ENCODE measurements at regions not wholly inside any gene's neighbourhood (a gene's known extent, or its start where the extent isn't known, plus 50 kb on each side); places are given as distances from the start of the nearest gene placed in this dataset.

DNA sequence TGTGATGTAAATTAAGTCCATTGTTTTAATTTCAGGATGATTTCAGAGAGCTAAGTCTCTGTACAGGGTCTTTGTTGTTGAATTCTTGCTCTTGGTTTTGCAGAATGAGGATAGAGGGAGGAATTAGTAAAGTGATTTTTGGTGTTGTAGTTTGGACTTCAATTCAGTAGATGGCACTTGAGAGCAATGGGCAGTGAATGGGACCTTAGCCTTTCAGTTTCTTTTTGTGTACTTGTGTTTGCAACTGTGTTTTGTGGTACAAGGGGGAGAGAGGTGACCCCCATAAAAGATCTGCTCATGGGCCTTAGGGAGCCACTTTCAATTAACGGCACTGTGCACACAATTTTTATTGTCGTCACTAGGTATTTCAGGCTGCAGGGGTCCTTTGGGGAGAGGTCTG lies 340.0 kb downstream of the DCAF12L2 start:
- ChIA-PET POLR2A (no interaction called here), CTCF (no interaction called here)
- Histone ChIP-seq H3K9me3 (ENCODE audit: control extremely low read depth in 1 of 5, control insufficient read depth in 4 of 5, insufficient read depth in 2 of 5, low read depth in 1 of 5, low read length in 4 of 5) (peaks cover 0 to 2% (median 0%) of the 10 kb centered on the region in 5 experiments), H3K27me3 (replicated peaks in 2 of 5; ENCODE audit: control insufficient read depth in 4 of 5, insufficient read depth in 5 of 5, low read length in 4 of 5) (no peaks in the 10 kb centered on the region), H3K4me3 (ENCODE audit: control insufficient read depth in 1 of 7, extremely low read depth in 1 of 7, insufficient read depth in 4 of 7, low read depth in 2 of 7, low read length in 6 of 7) (no peak overlapping the region), H3K36me3 (ENCODE audit: control insufficient read depth in 4 of 4, insufficient read depth in 4 of 4, low read length in 3 of 4) (no peaks in the 10 kb centered on the region), H3K4me1 (ENCODE audit: control extremely low read depth in 1 of 4, control insufficient read depth in 4 of 4, insufficient read depth in 4 of 4, low read length in 3 of 4) (no peaks in the 10 kb centered on the region), H3K27ac (ENCODE audit: insufficient read depth in 1 of 2, low read depth in 1 of 2, low read length in 2 of 2, poor library complexity in 1 of 2, severe bottlenecking in 2 of 2) (no peak overlapping the region)
- 71% methylated on average over 1 of the region's 2 CpGs for WGBS (ENCODE audit: insufficient coverage)
- DNase-seq, result no peak

DNA sequence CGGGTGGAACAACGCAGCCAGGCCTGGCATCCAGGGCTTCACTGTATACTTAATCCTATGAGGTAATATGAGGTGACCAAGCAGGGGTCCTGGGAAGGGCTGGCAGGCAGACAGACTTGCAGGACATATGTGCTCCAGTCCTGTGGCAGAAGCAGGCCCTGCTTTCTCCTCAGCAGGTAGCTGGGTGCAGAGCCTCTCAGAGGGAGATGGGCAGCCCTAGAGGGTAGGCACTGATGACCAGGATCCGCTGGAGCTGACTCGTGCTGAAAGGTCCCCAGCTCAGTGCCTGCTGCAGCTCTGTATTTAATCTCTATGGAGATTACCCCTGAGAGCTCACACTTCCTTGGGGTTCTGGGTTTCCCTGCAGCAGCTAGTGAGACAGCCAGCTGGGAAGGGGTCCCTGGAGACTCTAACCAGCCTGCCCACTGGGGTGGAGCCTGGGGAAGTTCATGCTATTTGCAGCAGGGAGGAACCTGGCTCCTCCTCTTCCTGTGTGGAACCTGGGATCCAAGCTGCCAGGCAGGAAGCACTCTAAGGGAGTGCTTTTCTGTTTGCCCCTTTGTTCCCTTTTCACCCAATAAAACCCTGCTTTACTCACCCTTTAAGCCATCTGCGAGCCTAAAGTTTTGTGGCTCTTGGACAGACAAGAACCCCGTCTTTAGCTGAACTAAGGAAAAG lies 339.2 kb downstream of the DCAF12L2 start:
- Histone ChIP-seq H3K4me1 (ENCODE audit: control extremely low read depth in 1 of 4, control insufficient read depth in 4 of 4, insufficient read depth in 4 of 4, low read length in 3 of 4) (no peaks in the 10 kb centered on the region), H3K27me3 (replicated peaks in 2 of 5; ENCODE audit: control insufficient read depth in 4 of 5, insufficient read depth in 5 of 5, low read length in 4 of 5) (no peaks in the 10 kb centered on the region), H3K4me3 (ENCODE audit: control insufficient read depth in 1 of 7, extremely low read depth in 1 of 7, insufficient read depth in 4 of 7, low read depth in 2 of 7, low read length in 6 of 7) (no peak overlapping the region), H3K36me3 (ENCODE audit: control insufficient read depth in 4 of 4, insufficient read depth in 4 of 4, low read length in 3 of 4) (no peaks in the 10 kb centered on the region), H3K9me3 (ENCODE audit: control extremely low read depth in 1 of 5, control insufficient read depth in 4 of 5, insufficient read depth in 2 of 5, low read depth in 1 of 5, low read length in 4 of 5) (peaks cover 0 to 2% (median 0%) of the 10 kb centered on the region in 5 experiments), H3K27ac (ENCODE audit: insufficient read depth in 1 of 2, low read depth in 1 of 2, low read length in 2 of 2, poor library complexity in 1 of 2, severe bottlenecking in 2 of 2) (no peak overlapping the region)
- 84% methylated on average over 6 of the region's 6 CpGs for WGBS (ENCODE audit: insufficient coverage)
- ChIA-PET CTCF (no interaction called here), POLR2A (no interaction called here)
- DNase-seq, result no peak

DNA sequence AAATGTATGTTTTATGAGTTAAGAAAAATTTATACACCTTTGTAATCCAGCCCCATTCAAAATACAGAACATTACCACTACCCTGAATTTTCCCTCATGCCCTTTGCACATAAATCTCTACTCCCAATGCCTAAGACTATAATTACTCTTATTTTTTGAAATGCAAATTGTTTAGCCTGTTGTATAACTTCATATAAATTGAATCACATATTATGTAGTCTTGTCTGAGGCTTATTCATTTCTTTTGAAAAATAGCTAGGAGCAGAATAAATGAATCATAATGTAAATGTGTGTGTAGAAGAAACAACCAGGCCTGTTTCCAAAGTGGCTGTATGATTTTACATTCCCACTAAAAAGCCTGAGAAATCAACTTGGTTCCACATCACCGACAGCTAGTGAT lies 319.8 kb downstream of the DCAF12L2 start:
- WGBS (ENCODE audit: insufficient coverage), result no CpG with 5 or more reads among the region's 1 CpG
- CTCF ChIA-PET, result no interaction called here
- H3K9me3 ChIP-seq (ENCODE audit: control extremely low read depth in 1 of 5, control insufficient read depth in 4 of 5, insufficient read depth in 2 of 5, low read depth in 1 of 5, low read length in 4 of 5), result no peaks in the 10 kb centered on the region
- no peak for DNase-seq
- POLR2A ChIA-PET, result no interaction called here
- H3K4me1 ChIP-seq (ENCODE audit: control extremely low read depth in 1 of 4, control insufficient read depth in 4 of 4, insufficient read depth in 4 of 4, low read length in 3 of 4), result no peaks in the 10 kb centered on the region
- H3K27ac ChIP-seq (ENCODE audit: insufficient read depth in 1 of 2, low read depth in 1 of 2, low read length in 2 of 2, poor library complexity in 1 of 2, severe bottlenecking in 2 of 2), result no peak overlapping the region
- H3K36me3 ChIP-seq (ENCODE audit: control insufficient read depth in 4 of 4, insufficient read depth in 4 of 4, low read length in 3 of 4), result no peaks in the 10 kb centered on the region
- H3K27me3 ChIP-seq (replicated peaks in 2 of 5; ENCODE audit: control insufficient read depth in 4 of 5, insufficient read depth in 5 of 5, low read length in 4 of 5), result no peaks in the 10 kb centered on the region
- no peak overlapping the region for H3K4me3 ChIP-seq (ENCODE audit: control insufficient read depth in 1 of 7, extremely low read depth in 1 of 7, insufficient read depth in 4 of 7, low read depth in 2 of 7, low read length in 6 of 7)

DNA sequence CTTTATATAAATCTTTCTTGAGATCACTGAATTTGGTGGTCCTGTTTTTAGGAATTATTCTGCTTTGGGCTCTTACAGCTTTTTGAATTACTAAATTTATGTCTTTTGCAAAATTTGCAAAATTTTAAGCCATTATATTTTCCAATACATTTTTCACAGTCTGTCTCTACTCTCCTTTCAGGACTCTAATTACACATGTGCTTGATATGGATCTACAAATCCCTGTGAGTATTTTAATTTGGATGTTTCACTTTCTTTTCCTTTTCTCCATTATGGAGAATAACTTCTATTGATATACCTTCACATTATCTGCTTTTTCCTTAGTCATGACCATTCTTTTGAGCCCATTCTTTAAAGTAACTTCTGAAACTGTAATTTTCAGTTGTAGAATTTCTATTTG lies 315.4 kb downstream of the DCAF12L2 start:
- Histone ChIP-seq H3K36me3 (ENCODE audit: control insufficient read depth in 4 of 4, insufficient read depth in 4 of 4, low read length in 3 of 4) (no peaks in the 10 kb centered on the region), H3K4me1 (ENCODE audit: control extremely low read depth in 1 of 4, control insufficient read depth in 4 of 4, insufficient read depth in 4 of 4, low read length in 3 of 4) (no peaks in the 10 kb centered on the region), H3K27ac (ENCODE audit: insufficient read depth in 1 of 2, low read depth in 1 of 2, low read length in 2 of 2, poor library complexity in 1 of 2, severe bottlenecking in 2 of 2) (no peak overlapping the region), H3K9me3 (ENCODE audit: control extremely low read depth in 1 of 5, control insufficient read depth in 4 of 5, insufficient read depth in 2 of 5, low read depth in 1 of 5, low read length in 4 of 5) (peaks cover 0 to 2% (median 0%) of the 10 kb centered on the region in 5 experiments), H3K4me3 (ENCODE audit: control insufficient read depth in 1 of 7, extremely low read depth in 1 of 7, insufficient read depth in 4 of 7, low read depth in 2 of 7, low read length in 6 of 7) (no peak overlapping the region), H3K27me3 (replicated peaks in 2 of 5; ENCODE audit: control insufficient read depth in 4 of 5, insufficient read depth in 5 of 5, low read length in 4 of 5) (no peaks in the 10 kb centered on the region)
- CTCF ChIA-PET, result no interaction called here
- no peak for DNase-seq
- POLR2A ChIA-PET, result no interaction called here

DNA sequence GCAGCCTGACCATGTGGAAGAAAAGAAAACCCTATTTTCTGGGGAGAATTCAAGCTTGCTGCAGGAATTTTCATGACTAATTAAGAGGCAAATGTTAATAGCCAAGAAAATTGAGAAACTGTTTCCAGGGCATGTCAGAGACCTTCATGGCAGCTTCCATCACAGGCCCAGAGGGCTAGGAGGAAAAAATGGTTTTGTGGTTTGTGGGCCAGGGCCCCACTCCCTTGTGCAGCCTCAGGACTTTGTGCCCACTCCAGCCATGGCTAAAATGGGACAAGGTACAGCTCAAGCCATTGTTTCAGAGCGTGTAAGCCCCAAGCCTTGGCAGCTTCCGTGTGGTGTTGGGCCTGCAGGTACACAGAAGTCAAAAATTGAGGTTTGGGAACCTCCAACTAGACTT lies 282.9 kb downstream of the DCAF12L2 start:
- no peaks in the 10 kb centered on the region for H3K4me1 ChIP-seq (ENCODE audit: control extremely low read depth in 1 of 4, control insufficient read depth in 4 of 4, insufficient read depth in 4 of 4, low read length in 3 of 4)
- H3K4me3 ChIP-seq (ENCODE audit: control insufficient read depth in 1 of 7, extremely low read depth in 1 of 7, insufficient read depth in 4 of 7, low read depth in 2 of 7, low read length in 6 of 7), result no peak overlapping the region
- no peak overlapping the region for H3K27ac ChIP-seq (ENCODE audit: insufficient read depth in 1 of 2, low read depth in 1 of 2, low read length in 2 of 2, poor library complexity in 1 of 2, severe bottlenecking in 2 of 2)
- CTCF ChIA-PET, result no interaction called here
- peaks cover 0 to 7% (median 3%) of the 10 kb centered on the region in 5 experiments for H3K9me3 ChIP-seq (ENCODE audit: control extremely low read depth in 1 of 5, control insufficient read depth in 4 of 5, insufficient read depth in 2 of 5, low read depth in 1 of 5, low read length in 4 of 5)
- H3K27me3 ChIP-seq (replicated peaks in 2 of 5; ENCODE audit: control insufficient read depth in 4 of 5, insufficient read depth in 5 of 5, low read length in 4 of 5), result no peaks in the 10 kb centered on the region
- DNase-seq, result no peak
- no peaks in the 10 kb centered on the region for H3K36me3 ChIP-seq (ENCODE audit: control insufficient read depth in 4 of 4, insufficient read depth in 4 of 4, low read length in 3 of 4)
- POLR2A ChIA-PET, result no interaction called here
- WGBS (ENCODE audit: insufficient coverage), result 70% methylated on average over 2 of the region's 2 CpGs

DNA sequence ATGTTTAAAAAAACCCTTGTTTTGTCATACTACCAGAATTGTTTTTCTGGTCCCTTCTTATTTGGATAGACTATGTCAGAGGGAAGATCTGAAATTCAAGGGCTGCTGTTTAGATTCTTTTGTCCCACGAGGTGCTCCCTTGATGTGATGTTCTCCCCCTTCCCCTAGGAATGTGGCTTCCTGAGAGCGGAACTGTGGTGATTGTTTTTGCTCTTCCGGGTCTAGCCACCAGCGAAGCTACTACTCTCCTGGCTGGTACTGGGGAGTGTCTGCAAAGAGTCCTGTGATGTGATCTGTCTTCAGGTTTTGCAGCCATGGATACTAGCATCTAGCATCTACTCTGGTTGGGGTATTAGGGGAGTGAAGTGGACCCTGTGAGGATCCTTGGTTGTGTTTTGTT lies 271.1 kb downstream of the DCAF12L2 start:
- Histone ChIP-seq H3K9me3 (ENCODE audit: control extremely low read depth in 1 of 5, control insufficient read depth in 4 of 5, insufficient read depth in 2 of 5, low read depth in 1 of 5, low read length in 4 of 5) (peaks cover 0 to 2% (median 0%) of the 10 kb centered on the region in 5 experiments), H3K27ac (ENCODE audit: insufficient read depth in 1 of 2, low read depth in 1 of 2, low read length in 2 of 2, poor library complexity in 1 of 2, severe bottlenecking in 2 of 2) (no peak overlapping the region), H3K4me1 (ENCODE audit: control extremely low read depth in 1 of 4, control insufficient read depth in 4 of 4, insufficient read depth in 4 of 4, low read length in 3 of 4) (no peaks in the 10 kb centered on the region), H3K36me3 (ENCODE audit: control insufficient read depth in 4 of 4, insufficient read depth in 4 of 4, low read length in 3 of 4) (no peaks in the 10 kb centered on the region), H3K4me3 (ENCODE audit: control insufficient read depth in 1 of 7, extremely low read depth in 1 of 7, insufficient read depth in 4 of 7, low read depth in 2 of 7, low read length in 6 of 7) (no peak overlapping the region), H3K27me3 (replicated peaks in 2 of 5; ENCODE audit: control insufficient read depth in 4 of 5, insufficient read depth in 5 of 5, low read length in 4 of 5) (no peaks in the 10 kb centered on the region)
- no peak for DNase-seq
- CTCF ChIA-PET, result no interaction called here
- POLR2A ChIA-PET, result no interaction called here
- WGBS (ENCODE audit: insufficient coverage), result 50% methylated on average over 1 of the region's 4 CpGs

DNA sequence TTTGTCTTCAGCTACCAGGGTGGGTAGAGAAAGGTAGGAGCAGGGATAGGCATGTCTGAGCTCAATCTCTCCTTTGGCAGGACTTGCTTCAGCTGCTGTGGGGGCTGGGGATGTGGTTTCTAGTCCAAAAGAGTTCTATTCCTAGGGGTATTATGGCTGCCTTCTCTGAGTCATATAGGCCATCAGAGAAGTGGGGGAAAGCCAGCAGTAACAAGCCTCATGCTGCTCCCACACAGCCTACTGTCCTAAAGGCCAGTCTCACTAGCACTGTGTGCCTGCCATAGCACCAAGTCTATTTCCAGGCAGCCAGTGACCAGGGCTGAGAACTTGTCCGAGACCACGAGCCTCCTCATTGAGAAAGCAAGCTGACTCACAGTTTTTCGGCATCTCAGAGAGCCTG lies 270.6 kb downstream of the DCAF12L2 start:
- Histone ChIP-seq H3K27me3 (replicated peaks in 2 of 5; ENCODE audit: control insufficient read depth in 4 of 5, insufficient read depth in 5 of 5, low read length in 4 of 5) (no peaks in the 10 kb centered on the region), H3K36me3 (ENCODE audit: control insufficient read depth in 4 of 4, insufficient read depth in 4 of 4, low read length in 3 of 4) (no peaks in the 10 kb centered on the region), H3K27ac (ENCODE audit: insufficient read depth in 1 of 2, low read depth in 1 of 2, low read length in 2 of 2, poor library complexity in 1 of 2, severe bottlenecking in 2 of 2) (no peak overlapping the region), H3K9me3 (ENCODE audit: control extremely low read depth in 1 of 5, control insufficient read depth in 4 of 5, insufficient read depth in 2 of 5, low read depth in 1 of 5, low read length in 4 of 5) (peaks cover 0 to 2% (median 0%) of the 10 kb centered on the region in 5 experiments), H3K4me1 (ENCODE audit: control extremely low read depth in 1 of 4, control insufficient read depth in 4 of 4, insufficient read depth in 4 of 4, low read length in 3 of 4) (no peaks in the 10 kb centered on the region), H3K4me3 (ENCODE audit: control insufficient read depth in 1 of 7, extremely low read depth in 1 of 7, insufficient read depth in 4 of 7, low read depth in 2 of 7, low read length in 6 of 7) (no peak overlapping the region)
- 83% methylated on average over 3 of the region's 3 CpGs for WGBS (ENCODE audit: insufficient coverage)
- no peak for DNase-seq
- CTCF ChIA-PET, result no interaction called here
- POLR2A ChIA-PET, result no interaction called here
